Spleen (tissue), 11 donors: ENCODE measurements at regions not wholly inside any gene's neighbourhood (a gene's known extent, or its start where the extent isn't known, plus 50 kb on each side); places are given as distances from the start of the nearest gene placed in this dataset.
"Not testable (repeated sequence)": the region's sequence is repeated elsewhere in the genome, so short reads cannot be mapped to it uniquely, and the experiment has no call there.

ENCODE experiments used
- DNase-seq: peaks from one replicate; pipeline ENCODE4 v3.0.0-alpha.2; 2020
- H3K27ac ChIP-seq, 8 donors: fragments of 200-600 bp; sonication (generic) in 7 of 8; 1 replicate in 4 of 8; 2 replicates in 4 of 8; pipeline versions ENCODE4 v1.5.0 to v1.8.0; 2016 to 2021; ENCODE audit warnings: inconsistent platforms in 4 of 8, mild to moderate bottlenecking in 4 of 8, moderate library complexity in 1 of 8
- H3K27me3 ChIP-seq, 7 donors: fragments of 200-600 bp; sonication (generic) in 6 of 7; replicated peaks in 1 of 7; 1 replicate in 4 of 7; 2 replicates in 3 of 7; pipeline versions ENCODE4 v1.5.0 to v1.8.0; 2016 to 2021; ENCODE audit warnings: inconsistent platforms in 3 of 7, mild to moderate bottlenecking in 1 of 7
- H3K36me3 ChIP-seq, 6 donors: fragments of 200-600 bp; sonication (generic) in 5 of 6; 1 replicate in 4 of 6; 2 replicates in 2 of 6; pipeline versions ENCODE4 v1.5.0 to v1.8.0; 2016 to 2021; ENCODE audit warnings: inconsistent platforms in 2 of 6
- H3K4me1 ChIP-seq, 6 donors: fragments of 200-600 bp; sonication (generic) in 5 of 6; 1 replicate in 3 of 6; 2 replicates in 3 of 6; pipeline versions ENCODE4 v1.5.0 to v1.8.0; 2016 to 2021; ENCODE audit warnings: inconsistent platforms in 3 of 6
- H3K4me3 ChIP-seq, 8 donors: fragments of 200-600 bp; sonication (generic) in 7 of 8; 1 replicate in 4 of 8; 2 replicates in 4 of 8; pipeline versions ENCODE4 v1.5.0 to v1.8.0; 2016 to 2021; ENCODE audit warnings: inconsistent platforms in 4 of 8, mild to moderate bottlenecking in 4 of 8, moderate library complexity in 2 of 8
- H3K9me3 ChIP-seq, 8 donors: fragments of 200-600 bp; sonication (generic) in 7 of 8; 1 replicate in 4 of 8; 2 replicates in 4 of 8; pipeline versions ENCODE4 v1.5.0 to v1.8.0; 2016 to 2021; ENCODE audit warnings: inconsistent platforms in 4 of 8
- POLR2A ChIP-seq, 3 donors: fragments of 450-650 bp; IDR thresholded peaks; one replicate each; pipeline ENCODE4 v1.5.1; 2017; ENCODE audit warnings: antibody characterized with exemption in 3 of 3, mild to moderate bottlenecking in 1 of 3
- POLR2AphosphoS5 ChIP-seq, 3 donors: sonication (generic); formaldehyde crosslinking; IDR thresholded peaks; one replicate each; pipeline ENCODE4 v1.5.1; 2017; ENCODE audit warnings: antibody characterized with exemption in 3 of 3
- WGBS, 5 donors: extraction: QIAGEN DNeasy Blood & Tissue Kit in 3 of 5; methylation state at CpG; one replicate each; pipeline versions ENCODE4 v1.1.5 to v1.1.7; 2013 to 2018; 5-methylcytosine and 5-hydroxymethylcytosine counted together
- intact Hi-C: fragments of 100-400 bp; cut with DNase I; formaldehyde crosslinking; loops from one replicate; pipeline ENCODE4 v1.15.0; 2023; ENCODE audit warnings: low total_unique reads
- TF ChIP-seq, protein P1 (sequence below), 11 experiments: fragments of 200-600 bp in 7 of 11; fragments of 450-650 bp in 4 of 11; sonication (generic) in 4 of 11; IDR thresholded peaks in 8 of 11; conservative IDR thresholded peaks in 3 of 11; 1 replicate in 7 of 11; 2 replicates in 4 of 11; pipeline versions ENCODE4 v1.4.0 to v1.8.0; 2016 to 2021; ENCODE audit warnings: antibody characterized with exemption in 11 of 11, inconsistent platforms in 4 of 11, mild to moderate bottlenecking in 1 of 11
- donor health status: healthy with polysubstance abuse.
- donor health status: DM: no; HTN: no; CAD: no; lungs with moderate emphysema.
- donor health status: DM: no; HTN: no; CAD: no.
- donor health status: Bipolar disorder and iron deficiency.
- donor health status: healthy.
- donor health status: DM: no; HTN: no; CAD: no.
- donor health status: DM: yes; HTN: yes; CAD: no.

DNA sequence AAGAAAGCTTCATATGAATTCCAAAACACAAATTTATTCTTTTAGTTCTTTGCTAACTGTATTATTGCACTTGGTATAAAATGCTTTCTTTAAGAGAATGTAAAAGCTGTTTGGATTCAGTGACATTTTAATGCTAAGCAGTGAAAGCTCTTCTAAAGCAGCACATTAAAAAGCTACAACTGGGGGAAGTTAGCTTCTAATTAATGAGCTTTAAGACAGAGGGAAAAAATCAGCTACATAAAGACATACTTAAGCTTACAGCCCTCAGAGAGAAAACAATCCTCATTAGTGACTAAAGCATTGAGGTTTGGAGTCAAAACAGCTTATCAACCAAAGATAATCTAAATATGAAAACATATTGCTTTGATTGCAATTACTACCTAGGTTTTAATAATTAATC, 1222.2 kb upstream of the SPRY2 start:
- peaks cover 0 to 12% (median 4%) of the 10 kb centered on the region in 8 donors for H3K9me3 ChIP-seq
- intact Hi-C loops = no loop called here
- no peaks in the 10 kb centered on the region for H3K27me3 ChIP-seq
- no peaks in the 10 kb centered on the region for H3K36me3 ChIP-seq
- no peak overlapping the region for H3K4me3 ChIP-seq
- DNase-seq = no peak
- no peak overlapping the region for H3K27ac ChIP-seq
- H3K4me1 ChIP-seq = no peaks in the 10 kb centered on the region
- TF ChIP-seq, protein P1, sequence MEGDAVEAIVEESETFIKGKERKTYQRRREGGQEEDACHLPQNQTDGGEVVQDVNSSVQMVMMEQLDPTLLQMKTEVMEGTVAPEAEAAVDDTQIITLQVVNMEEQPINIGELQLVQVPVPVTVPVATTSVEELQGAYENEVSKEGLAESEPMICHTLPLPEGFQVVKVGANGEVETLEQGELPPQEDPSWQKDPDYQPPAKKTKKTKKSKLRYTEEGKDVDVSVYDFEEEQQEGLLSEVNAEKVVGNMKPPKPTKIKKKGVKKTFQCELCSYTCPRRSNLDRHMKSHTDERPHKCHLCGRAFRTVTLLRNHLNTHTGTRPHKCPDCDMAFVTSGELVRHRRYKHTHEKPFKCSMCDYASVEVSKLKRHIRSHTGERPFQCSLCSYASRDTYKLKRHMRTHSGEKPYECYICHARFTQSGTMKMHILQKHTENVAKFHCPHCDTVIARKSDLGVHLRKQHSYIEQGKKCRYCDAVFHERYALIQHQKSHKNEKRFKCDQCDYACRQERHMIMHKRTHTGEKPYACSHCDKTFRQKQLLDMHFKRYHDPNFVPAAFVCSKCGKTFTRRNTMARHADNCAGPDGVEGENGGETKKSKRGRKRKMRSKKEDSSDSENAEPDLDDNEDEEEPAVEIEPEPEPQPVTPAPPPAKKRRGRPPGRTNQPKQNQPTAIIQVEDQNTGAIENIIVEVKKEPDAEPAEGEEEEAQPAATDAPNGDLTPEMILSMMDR (IDR thresholded peaks at IDR 0.05 in 8 of 11, conservative IDR thresholded peaks at IDR 0.05 in 3 of 11) = no peak
- TF ChIP-seq POLR2AphosphoS5 (IDR thresholded peaks at IDR 0.05) (no peak), POLR2A (IDR thresholded peaks at IDR 0.05) (no peak)

DNA sequence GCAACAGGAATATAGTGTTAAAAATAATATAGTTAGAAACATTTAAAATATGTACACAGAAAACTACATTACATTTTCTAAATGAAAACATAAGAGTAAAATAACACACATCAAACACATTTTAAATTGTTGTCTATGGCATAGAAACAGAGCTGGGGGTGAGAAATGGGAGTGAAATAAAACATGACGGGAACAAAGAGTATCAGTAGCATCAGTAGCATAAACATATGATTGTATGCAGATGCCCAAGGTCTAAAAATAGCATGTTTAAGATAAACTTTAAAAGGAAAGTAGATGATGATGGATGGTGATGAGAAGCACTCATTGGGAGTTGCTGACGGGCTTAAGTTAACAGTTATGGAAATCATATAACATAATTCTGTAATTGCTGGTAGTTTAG, 1221.7 kb upstream of the SPRY2 start:
- Histone ChIP-seq H3K27me3 (no peaks in the 10 kb centered on the region), H3K27ac (no peak overlapping the region), H3K9me3 (peaks cover 0 to 12% (median 4%) of the 10 kb centered on the region in 8 donors), H3K4me3 (no peak overlapping the region), H3K4me1 (no peaks in the 10 kb centered on the region), H3K36me3 (no peaks in the 10 kb centered on the region)
- WGBS, 5 donors = 51 to 70% (median 58%) methylated on average over 2 of the region's 2 CpGs
- intact Hi-C loops = no loop called here
- no peak for DNase-seq
- TF ChIP-seq POLR2A (IDR thresholded peaks at IDR 0.05) (no peak), POLR2AphosphoS5 (IDR thresholded peaks at IDR 0.05) (no peak)
- TF ChIP-seq, protein P1 (IDR thresholded peaks at IDR 0.05 in 8 of 11, conservative IDR thresholded peaks at IDR 0.05 in 3 of 11) = no peak

- H3K4me3 ChIP-seq = no peak overlapping the region
- DNase-seq = no peak
- no peaks in the 10 kb centered on the region for H3K27me3 ChIP-seq
- no peak overlapping the region for H3K27ac ChIP-seq
- H3K4me1 ChIP-seq = no peaks in the 10 kb centered on the region
- peaks cover 0 to 28% (median 15%) of the 10 kb centered on the region in 8 donors for H3K9me3 ChIP-seq
- no peaks in the 10 kb centered on the region for H3K36me3 ChIP-seq
- 25 to 64% (median 52%) methylated on average over 2 of the region's 2 CpGs for WGBS, 5 donors
- TF ChIP-seq, protein P1 (IDR thresholded peaks at IDR 0.05 in 8 of 11, conservative IDR thresholded peaks at IDR 0.05 in 3 of 11) = no peak
- TF ChIP-seq POLR2AphosphoS5 (IDR thresholded peaks at IDR 0.05) = no peak
- no peak for TF ChIP-seq POLR2A (IDR thresholded peaks at IDR 0.05)
- intact Hi-C loops = no loop called here
Observed at GRCh38 chr13:81551036-81551435, 1210.1 kb upstream of the SPRY2 start.

DNA sequence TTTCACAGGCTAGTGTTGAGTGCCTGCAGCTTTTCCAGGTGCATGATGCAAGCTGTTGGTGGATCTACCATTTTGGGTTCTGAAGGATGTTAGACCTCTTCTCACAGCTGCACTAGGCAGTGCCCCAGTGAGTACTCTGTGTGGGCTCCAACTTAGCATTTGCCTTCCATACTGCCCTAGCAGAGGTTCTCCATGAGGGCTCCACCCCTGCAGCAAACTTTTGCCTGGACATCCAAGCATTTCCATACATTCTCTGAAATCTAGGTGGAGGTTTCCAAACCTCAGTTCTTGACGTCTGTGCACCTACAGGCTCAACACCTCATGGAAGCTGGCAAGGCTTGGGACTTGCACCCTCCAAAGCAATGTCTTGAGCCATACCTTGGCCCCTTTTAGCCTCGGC, 1205.4 kb upstream of the SPRY2 start:
- H3K4me1 ChIP-seq, DNase-seq, intact Hi-C loops, H3K27ac ChIP-seq, H3K36me3 ChIP-seq, H3K27me3 ChIP-seq, H3K4me3 ChIP-seq: not testable (repeated sequence)
- 75 to 100% (median 90%) methylated on average over 2 of the region's 2 CpGs for WGBS, 5 donors
- peaks cover 0 to 40% (median 26%) of the 10 kb centered on the region in 8 donors for H3K9me3 ChIP-seq

GRCh38 chr13:81540777-81541176, 1199.9 kb upstream of the SPRY2 start:
- Histone ChIP-seq H3K4me3 (no peak overlapping the region), H3K9me3 (peaks cover 0 to 13% (median 7%) of the 10 kb centered on the region in 8 donors), H3K27ac (no peak overlapping the region), H3K36me3 (no peaks in the 10 kb centered on the region), H3K4me1 (no peaks in the 10 kb centered on the region), H3K27me3 (no peaks in the 10 kb centered on the region)
- intact Hi-C loops = no loop called here
- TF ChIP-seq POLR2A (IDR thresholded peaks at IDR 0.05) (no peak), POLR2AphosphoS5 (IDR thresholded peaks at IDR 0.05) (no peak)
- TF ChIP-seq, protein P1 (IDR thresholded peaks at IDR 0.05 in 8 of 11, conservative IDR thresholded peaks at IDR 0.05 in 3 of 11) = no peak
- DNase-seq = no peak
- 39 to 56% (median 50%) methylated on average over 1 of the region's 1 CpG for WGBS, 5 donors
